Ishikawa (cell line): ENCODE measurements at regions not wholly inside any gene's neighbourhood (a gene's known extent, or its start where the extent isn't known, plus 50 kb on each side); places are given as distances from the start of the nearest gene placed in this dataset.

ENCODE experiments used
- CEBPB ChIP-seq: IDR thresholded peaks from 2 replicates; pipeline ENCODE4 v1.6.1; 2012
- CREB1 ChIP-seq: IDR thresholded peaks from 2 replicates; pipeline ENCODE4 v1.6.1; 2012; ENCODE audit warnings: low read depth
- EP300 ChIP-seq: IDR thresholded peaks from 2 replicates; pipeline ENCODE4 v1.6.1; 2012; ENCODE audit warnings: borderline replicate concordance
- MAX ChIP-seq: IDR thresholded peaks from 2 replicates; pipeline ENCODE4 v1.6.1; 2012
- RAD21 ChIP-seq: IDR thresholded peaks from 2 replicates; pipeline ENCODE4 v1.6.1; 2012; ENCODE audit warnings: low read depth
- REST ChIP-seq: IDR thresholded peaks from 2 replicates; pipeline ENCODE4 v1.6.1; 2012; ENCODE audit warnings: low read depth, mild to moderate bottlenecking
- TAF1 ChIP-seq: IDR thresholded peaks from 2 replicates; pipeline ENCODE4 v1.6.1; 2012; ENCODE audit warnings: low read depth, mild to moderate bottlenecking
- TCF12 ChIP-seq: IDR thresholded peaks from 2 replicates; pipeline ENCODE4 v1.6.1; 2012; ENCODE audit warnings: low read depth
- TEAD4 ChIP-seq: IDR thresholded peaks from 2 replicates; pipeline ENCODE4 v1.6.1; 2012
- USF1 ChIP-seq: IDR thresholded peaks from 2 replicates; pipeline ENCODE4 v1.6.1; 2012
- YY1 ChIP-seq: IDR thresholded peaks from 2 replicates; pipeline ENCODE4 v1.6.1; 2012; ENCODE audit warnings: low read depth

GRCh38 chr10:101289541-101289940 lies 60.3 kb upstream of the LBX1 start:
- TF ChIP-seq YY1 (no peak), TAF1 (no peak), CEBPB (no peak), EP300 (no peak), REST (no peak), RAD21 (no peak), MAX (no peak), USF1 (no peak), TCF12 (no peak), TEAD4 (no peak), CREB1 (no peak)
